B cell (primary cell): ENCODE measurements at regions not wholly inside any gene's neighbourhood (a gene's known extent, or its start where the extent isn't known, plus 50 kb on each side); places are given as distances from the start of the nearest gene placed in this dataset.

Source experiments
- ATAC-seq: fragments of 200-7000 bp; cut with Tn5 transposase; one replicate; pipeline ENCODE4 v1.10.0; 2021; ENCODE audit warnings: low read depth, mild to moderate bottlenecking, moderate number of reproducible peaks, moderate library complexity
- CTCF ChIA-PET: fragments of 350-600 bp; sonication (Branson Sonifier 250); formaldehyde crosslinking; loops from one replicate; lab custom pipeline; 2021; ENCODE audit warnings: antibody characterized with exemption, inconsistent platforms; lab: Charles Lee
- POLR2A ChIA-PET: fragments of 350-600 bp; sonication (Branson Sonifier 250); formaldehyde crosslinking; loops from one replicate; lab custom pipeline; 2021; ENCODE audit warnings: antibody characterized with exemption; lab: Charles Lee
- DNase-seq: peaks from one replicate; pipeline ENCODE4 v3.0.0; 2013
- H2AFZ ChIP-seq: 2 replicates; pipeline ENCODE4 v1.6.1; 2012; ENCODE audit warnings: mild to moderate bottlenecking, low read depth, low read length; ENCODE audit not compliant: insufficient read depth, poor library complexity, severe bottlenecking
- H3K27ac ChIP-seq, 2 donors: 1 replicate in 1 of 2; 2 replicates in 1 of 2; pipeline ENCODE4 v1.5.1; 2012 to 2013; ENCODE audit warnings: low read length in 2 of 2, mild to moderate bottlenecking in 2 of 2, moderate library complexity in 1 of 2
- H3K27me3 ChIP-seq, 4 experiments: fragments of 200-600 bp in 1 of 4; sonication (generic) in 1 of 4; replicated peaks in 1 of 4; 1 replicate in 2 of 4; 2 replicates in 2 of 4; pipeline versions ENCODE4 v1.6.1 to v1.7.0; 2013 to 2016; ENCODE audit warnings: low read length in 3 of 4, mild to moderate bottlenecking in 2 of 4, mixed read lengths in 1 of 4, moderate library complexity in 1 of 4; ENCODE audit not compliant: insufficient read depth in 4 of 4, control insufficient read depth in 3 of 4; ENCODE audit errors: control extremely low read depth in 1 of 4
- H3K36me3 ChIP-seq, 2 experiments: replicated peaks in 1 of 2; 1 replicate in 1 of 2; 2 replicates in 1 of 2; pipeline versions ENCODE4 v1.6.1 to v1.7.1; 2013; ENCODE audit warnings: low read length in 1 of 2; ENCODE audit not compliant: insufficient read depth in 2 of 2, control insufficient read depth in 1 of 2; ENCODE audit errors: control extremely low read depth in 1 of 2, extremely low read depth in 1 of 2
- H3K4me1 ChIP-seq, 2 donors: fragments of 200-600 bp in 1 of 2; sonication (generic) in 1 of 2; 1 replicate in 1 of 2; 2 replicates in 1 of 2; pipeline versions ENCODE4 v1.5.1 to v1.6.1; 2013 to 2017; ENCODE audit warnings: low read length in 2 of 2; ENCODE audit not compliant: control insufficient read depth in 2 of 2, insufficient read depth in 2 of 2
- H3K4me2 ChIP-seq: replicated peaks from 2 replicates; pipeline ENCODE3; 2012; ENCODE audit warnings: mild to moderate bottlenecking, low read depth, low read length; ENCODE audit not compliant: poor library complexity, severe bottlenecking
- H3K4me3 ChIP-seq, 5 experiments: fragments of 200-600 bp in 1 of 5; sonication (generic) in 1 of 5; 1 replicate in 3 of 5; 2 replicates in 2 of 5; pipeline versions ENCODE4 v1.5.1 to v1.7.0; 2011 to 2016; ENCODE audit warnings: low read length in 4 of 5, mild to moderate bottlenecking in 4 of 5, low read depth in 2 of 5, control low read depth in 1 of 5, moderate library complexity in 1 of 5; ENCODE audit not compliant: insufficient read depth in 1 of 5; ENCODE audit errors: control extremely low read depth in 1 of 5, extremely low read depth in 1 of 5
- H3K79me2 ChIP-seq: fragments of 200-600 bp; sonication (generic); one replicate; pipeline ENCODE4 v1.6.0; 2016; ENCODE audit warnings: low read length; ENCODE audit not compliant: control insufficient read depth, insufficient read depth
- H3K9ac ChIP-seq: fragments of 200-600 bp; sonication (generic); 2 replicates; pipeline ENCODE4 v1.6.1; 2017; ENCODE audit warnings: mild to moderate bottlenecking, low read length, moderate library complexity
- H3K9me3 ChIP-seq, 3 donors: one replicate each; pipeline versions ENCODE4 v1.6.1 to v1.7.1; 2013; ENCODE audit warnings: low read length in 2 of 3; ENCODE audit not compliant: control insufficient read depth in 2 of 3, insufficient read depth in 1 of 3; ENCODE audit errors: control extremely low read depth in 1 of 3
- H4K20me1 ChIP-seq: 2 replicates; pipeline ENCODE4 v1.6.0; 2012; ENCODE audit warnings: mild to moderate bottlenecking, low read length; ENCODE audit not compliant: insufficient read depth, control insufficient read depth, poor library complexity, severe bottlenecking
- H3K27ac Mint-ChIP-seq: one replicate; pipeline ENCODE4 v1.8.0; 2021; ENCODE audit warnings: mixed read lengths
- H3K27me3 Mint-ChIP-seq: one replicate; pipeline ENCODE4 v1.8.0; 2021; ENCODE audit warnings: mixed read lengths
- H3K4me1 Mint-ChIP-seq: one replicate; pipeline ENCODE4 v1.8.0; 2021; ENCODE audit warnings: mixed read lengths
- H3K4me3 Mint-ChIP-seq: one replicate; pipeline ENCODE4 v1.8.0; 2021; ENCODE audit warnings: mixed read lengths
- H3K9me3 Mint-ChIP-seq: one replicate; pipeline ENCODE4 v1.8.0; 2022; ENCODE audit warnings: mixed read lengths; ENCODE audit not compliant: insufficient read depth
- EZH2 ChIP-seq: IDR thresholded peaks from 2 replicates; pipeline ENCODE4 v1.6.1; 2012; ENCODE audit warnings: borderline replicate concordance, low read depth, mild to moderate bottlenecking, moderate library complexity, low read length; ENCODE audit not compliant: insufficient read depth, poor library complexity, severe bottlenecking
- WGBS: methylation state at CpG from one replicate; pipeline ENCODE4 v1.1.5; 2013; ENCODE audit warnings: missing lambda C conversion rate; ENCODE audit not compliant: insufficient coverage; 5-methylcytosine and 5-hydroxymethylcytosine counted together
- intact Hi-C: fragments of 100-400 bp; cut with micrococcal nuclease; formaldehyde crosslinking; loops from one replicate; pipeline ENCODE4 v1.10.0; 2022
- TF ChIP-seq, protein P1 (sequence below): fragments of 200-600 bp; IDR thresholded peaks from one replicate; pipeline ENCODE4 v1.8.0; 2022; ENCODE audit warnings: antibody characterized with exemption, mild to moderate bottlenecking

DNA sequence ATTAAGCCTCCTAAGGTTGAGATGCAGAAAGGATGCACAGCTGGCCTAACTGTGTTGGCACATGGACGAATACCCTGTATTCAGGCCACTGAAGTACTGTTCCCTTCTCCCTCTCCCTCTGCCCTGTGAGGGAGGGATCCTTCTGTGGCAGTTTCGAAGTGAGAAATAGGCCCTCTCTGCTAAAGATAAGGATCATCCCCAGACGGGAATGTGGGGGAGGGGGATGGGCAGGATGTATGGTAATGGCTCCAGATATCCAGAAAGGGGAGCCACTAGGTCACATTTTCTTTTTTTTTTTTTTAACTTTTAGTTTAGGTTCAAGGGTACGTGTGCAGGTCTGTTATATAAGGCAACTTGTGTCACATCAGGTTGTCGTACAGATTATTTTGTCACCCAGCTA, 463.1 kb downstream of the TBL1XR1 start:
- H3K27ac ChIP-seq, result no peak overlapping the region
- Mint-ChIP-seq H3K27ac (no peak overlapping the region), H3K9me3 (peaks cover 3% of the 10 kb centered on the region), H3K4me3 (no peak overlapping the region), H3K27me3 (no peaks in the 10 kb centered on the region), H3K4me1 (no peaks in the 10 kb centered on the region)
- intact Hi-C loops, result no loop called here
- no peaks in the 10 kb centered on the region for H3K9me3 ChIP-seq
- WGBS, result no CpG with 5 or more reads among the region's 5 CpGs
- ChIA-PET CTCF (no interaction called here), POLR2A (no interaction called here)
- no peaks in the 10 kb centered on the region for H3K79me2 ChIP-seq
- H3K4me1 ChIP-seq, result no peaks in the 10 kb centered on the region
- no peak overlapping the region for H3K9ac ChIP-seq
- no peaks in the 10 kb centered on the region for H4K20me1 ChIP-seq
- TF ChIP-seq, protein P1, sequence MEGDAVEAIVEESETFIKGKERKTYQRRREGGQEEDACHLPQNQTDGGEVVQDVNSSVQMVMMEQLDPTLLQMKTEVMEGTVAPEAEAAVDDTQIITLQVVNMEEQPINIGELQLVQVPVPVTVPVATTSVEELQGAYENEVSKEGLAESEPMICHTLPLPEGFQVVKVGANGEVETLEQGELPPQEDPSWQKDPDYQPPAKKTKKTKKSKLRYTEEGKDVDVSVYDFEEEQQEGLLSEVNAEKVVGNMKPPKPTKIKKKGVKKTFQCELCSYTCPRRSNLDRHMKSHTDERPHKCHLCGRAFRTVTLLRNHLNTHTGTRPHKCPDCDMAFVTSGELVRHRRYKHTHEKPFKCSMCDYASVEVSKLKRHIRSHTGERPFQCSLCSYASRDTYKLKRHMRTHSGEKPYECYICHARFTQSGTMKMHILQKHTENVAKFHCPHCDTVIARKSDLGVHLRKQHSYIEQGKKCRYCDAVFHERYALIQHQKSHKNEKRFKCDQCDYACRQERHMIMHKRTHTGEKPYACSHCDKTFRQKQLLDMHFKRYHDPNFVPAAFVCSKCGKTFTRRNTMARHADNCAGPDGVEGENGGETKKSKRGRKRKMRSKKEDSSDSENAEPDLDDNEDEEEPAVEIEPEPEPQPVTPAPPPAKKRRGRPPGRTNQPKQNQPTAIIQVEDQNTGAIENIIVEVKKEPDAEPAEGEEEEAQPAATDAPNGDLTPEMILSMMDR, result no peak
- TF ChIP-seq EZH2, result no peak
- H3K27me3 ChIP-seq, result no peaks in the 10 kb centered on the region
- H3K4me3 ChIP-seq, result no peak overlapping the region
- ATAC-seq (no peak), DNase-seq (no peak)
- H2AFZ ChIP-seq, result no peak overlapping the region
- no peaks in the 10 kb centered on the region for H3K36me3 ChIP-seq
- H3K4me2 ChIP-seq, result no peak overlapping the region

DNA sequence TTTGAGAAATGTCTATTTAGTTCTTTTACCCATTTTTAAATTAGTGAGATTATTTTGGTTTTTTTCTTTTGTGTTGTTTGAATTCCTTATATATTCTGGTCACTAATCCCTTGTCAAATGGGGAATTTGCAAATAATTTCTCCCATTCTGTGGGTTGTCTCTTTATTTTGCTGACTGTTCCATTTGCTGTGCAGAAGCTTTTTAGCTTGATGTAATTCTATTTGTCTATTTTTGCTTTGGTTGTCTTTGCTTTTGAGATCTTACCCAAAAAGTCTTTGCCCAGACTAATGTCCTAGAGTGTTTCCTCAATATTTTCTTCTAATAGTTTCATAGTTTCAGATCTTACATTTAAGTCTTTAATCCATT, 472.9 kb downstream of the TBL1XR1 start:
- no peaks in the 10 kb centered on the region for H3K79me2 ChIP-seq
- H4K20me1 ChIP-seq, result no peaks in the 10 kb centered on the region
- H3K4me1 ChIP-seq, result no peaks in the 10 kb centered on the region
- H3K36me3 ChIP-seq, result no peaks in the 10 kb centered on the region
- H3K4me3 ChIP-seq, result no peak overlapping the region
- H2AFZ ChIP-seq, result no peak overlapping the region
- DNase-seq, result no peak
- H3K9ac ChIP-seq, result no peak overlapping the region
- Mint-ChIP-seq H3K9me3 (peaks cover 6% of the 10 kb centered on the region), H3K27me3 (no peaks in the 10 kb centered on the region), H3K27ac (no peak overlapping the region), H3K4me3 (no peak overlapping the region), H3K4me1 (no peaks in the 10 kb centered on the region)
- H3K27ac ChIP-seq, result no peak overlapping the region
- intact Hi-C loops, result no loop called here
- ChIA-PET CTCF (no interaction called here), POLR2A (no interaction called here)
- no peaks in the 10 kb centered on the region for H3K27me3 ChIP-seq
- ATAC-seq, result no peak
- H3K4me2 ChIP-seq, result no peak overlapping the region
- peaks cover 0 to 1% (median 0%) of the 10 kb centered on the region in 3 donors for H3K9me3 ChIP-seq
- no peak for TF ChIP-seq EZH2
